ENCODE measurements at regions not wholly inside any gene's neighbourhood (a gene's known extent, or its start where the extent isn't known, plus 50 kb on each side); places are given as distances from the start of the nearest gene placed in this dataset.

GRCh38 chr2:190783513-190784263, 96.9 kb upstream of the GLS start:
- no peak for DNase-seq (ENCODE audit: low read depth)

- no peak for DNase-seq (ENCODE audit: low read depth)
Measured at GRCh38 chr2:190785334-190785733, 95.3 kb upstream of the GLS start.

- no peak for DNase-seq (ENCODE audit: low read depth)
Measured at GRCh38 chr2:190786404-190787166, 94.0 kb upstream of the GLS start.

GRCh38 chr2:190787743-190788235, 92.8 kb upstream of the GLS start:
- DNase-seq (ENCODE audit: low read depth), result no peak

- DNase-seq (ENCODE audit: low read depth), result no peak
Measured at GRCh38 chr2:190789074-190790004, 91.3 kb upstream of the GLS start.

GRCh38 chr2:190791347-190791975, 89.2 kb upstream of the GLS start:
- no peak for DNase-seq (ENCODE audit: low read depth)

GRCh38 chr2:190791976-190792575, 88.5 kb upstream of the GLS start:
- no peak for DNase-seq (ENCODE audit: low read depth)

GRCh38 chr2:190792956-190793888, 87.4 kb upstream of the GLS start:
- DNase-seq (ENCODE audit: low read depth), result no peak

GRCh38 chr2:190794377-190794776, 86.2 kb upstream of the GLS start:
- DNase-seq (ENCODE audit: low read depth), result no peak

- DNase-seq (ENCODE audit: low read depth), result no peak
Measured at GRCh38 chr2:190794790-190795189, 85.8 kb upstream of the GLS start.

GRCh38 chr2:190795686-190796085, 84.9 kb upstream of the GLS start:
- no peak for DNase-seq (ENCODE audit: low read depth)

GRCh38 chr2:190799999-190800398, 80.6 kb upstream of the GLS start:
- DNase-seq (ENCODE audit: low read depth), result no peak

GRCh38 chr2:190800528-190800927, 80.1 kb upstream of the GLS start:
- no peak for DNase-seq (ENCODE audit: low read depth)

GRCh38 chr2:190802129-190802528, 78.5 kb upstream of the GLS start:
- no peak for DNase-seq (ENCODE audit: low read depth)

- no peak for DNase-seq (ENCODE audit: low read depth)
Measured at GRCh38 chr2:190802626-190803209, 77.9 kb upstream of the GLS start.

GRCh38 chr2:190804182-190804795, 76.3 kb upstream of the GLS start:
- DNase-seq (ENCODE audit: low read depth), result no peak

GRCh38 chr2:190805126-190805525, 75.5 kb upstream of the GLS start:
- DNase-seq (ENCODE audit: low read depth), result no peak

- DNase-seq (ENCODE audit: low read depth), result no peak
Measured at GRCh38 chr2:190805843-190806242, 74.8 kb upstream of the GLS start.

GRCh38 chr2:190807886-190808285, 72.7 kb upstream of the GLS start:
- DNase-seq (ENCODE audit: low read depth), result no peak

Measured in stimulated activated CD8-positive, alpha-beta memory T cell treated with anti-CD3 and anti-CD28 coated beads, Interleukin-12 subunit alpha, Interleukin-12 subunit beta, amount 100 ng/mL, for 1 hour (primary cell).